ENCODE measurements at regions not wholly inside any gene's neighbourhood (a gene's known extent, or its start where the extent isn't known, plus 50 kb on each side); places are given as distances from the start of the nearest gene placed in this dataset.

- DNase-seq (ENCODE audit: extremely low read depth, low read depth) = no peak
- no peak overlapping the region for H3K4me3 ChIP-seq (replicated peaks; ENCODE audit: low read depth, low read length)
- TF ChIP-seq CTCF (IDR thresholded peaks at IDR 0.05; ENCODE audit: low read depth, low read length, missing control alignments) = no peak
Measured at GRCh38 chr5:44713446-44713845, 95.3 kb upstream of the MRPS30 start.

- no peak for TF ChIP-seq CTCF (IDR thresholded peaks at IDR 0.05; ENCODE audit: low read depth, low read length, missing control alignments)
- no peak overlapping the region for H3K4me3 ChIP-seq (replicated peaks; ENCODE audit: low read depth, low read length)
- no peak for DNase-seq (ENCODE audit: extremely low read depth, low read depth)
Measured at GRCh38 chr5:44711901-44712300, 96.8 kb upstream of the MRPS30 start.

GRCh38 chr5:44708602-44709001 is 100.1 kb upstream of the MRPS30 start:
- TF ChIP-seq CTCF (IDR thresholded peaks at IDR 0.05; ENCODE audit: low read depth, low read length, missing control alignments) = no peak
- no peak for DNase-seq (ENCODE audit: extremely low read depth, low read depth)
- no peak overlapping the region for H3K4me3 ChIP-seq (replicated peaks; ENCODE audit: low read depth, low read length)

- TF ChIP-seq CTCF (IDR thresholded peaks at IDR 0.05; ENCODE audit: low read depth, low read length, missing control alignments) = no peak
- no peak for DNase-seq (ENCODE audit: extremely low read depth, low read depth)
- no peak overlapping the region for H3K4me3 ChIP-seq (replicated peaks; ENCODE audit: low read depth, low read length)
Measured at GRCh38 chr5:44707721-44708120, 101.0 kb upstream of the MRPS30 start.

GRCh38 chr5:44697025-44697424 is 111.7 kb upstream of the MRPS30 start:
- DNase-seq (ENCODE audit: extremely low read depth, low read depth) = no peak
- H3K4me3 ChIP-seq (replicated peaks; ENCODE audit: low read depth, low read length) = no peak overlapping the region
- no peak for TF ChIP-seq CTCF (IDR thresholded peaks at IDR 0.05; ENCODE audit: low read depth, low read length, missing control alignments)

- DNase-seq (ENCODE audit: extremely low read depth, low read depth) = no peak
- H3K4me3 ChIP-seq (replicated peaks; ENCODE audit: low read depth, low read length) = no peak overlapping the region
- no peak for TF ChIP-seq CTCF (IDR thresholded peaks at IDR 0.05; ENCODE audit: low read depth, low read length, missing control alignments)
Measured at GRCh38 chr5:44695259-44695658, 113.5 kb upstream of the MRPS30 start.

GRCh38 chr5:44691802-44692201 is 116.9 kb upstream of the MRPS30 start:
- H3K4me3 ChIP-seq (replicated peaks; ENCODE audit: low read depth, low read length) = no peak overlapping the region
- TF ChIP-seq CTCF (IDR thresholded peaks at IDR 0.05; ENCODE audit: low read depth, low read length, missing control alignments) = no peak
- DNase-seq (ENCODE audit: extremely low read depth, low read depth) = no peak
